ENCODE measurements at regions not wholly inside any gene's neighbourhood (a gene's known extent, or its start where the extent isn't known, plus 50 kb on each side); places are given as distances from the start of the nearest gene placed in this dataset.

GRCh38 chr20:16965401-16965800 lies 217.2 kb downstream of the OTOR start:
- TF ChIP-seq CTCF (IDR thresholded peaks at IDR 0.05; ENCODE audit: borderline replicate concordance, extremely low read depth, low read length, poor library complexity, severe bottlenecking) (no peak), EZH2 (IDR thresholded peaks at IDR 0.05; ENCODE audit: borderline replicate concordance, low read depth, low read length, severe bottlenecking) (no peak)

Measured in DND-41 (cell line).